ENCODE measurements at regions not wholly inside any gene's neighbourhood (a gene's known extent, or its start where the extent isn't known, plus 50 kb on each side); places are given as distances from the start of the nearest gene placed in this dataset.

DNA sequence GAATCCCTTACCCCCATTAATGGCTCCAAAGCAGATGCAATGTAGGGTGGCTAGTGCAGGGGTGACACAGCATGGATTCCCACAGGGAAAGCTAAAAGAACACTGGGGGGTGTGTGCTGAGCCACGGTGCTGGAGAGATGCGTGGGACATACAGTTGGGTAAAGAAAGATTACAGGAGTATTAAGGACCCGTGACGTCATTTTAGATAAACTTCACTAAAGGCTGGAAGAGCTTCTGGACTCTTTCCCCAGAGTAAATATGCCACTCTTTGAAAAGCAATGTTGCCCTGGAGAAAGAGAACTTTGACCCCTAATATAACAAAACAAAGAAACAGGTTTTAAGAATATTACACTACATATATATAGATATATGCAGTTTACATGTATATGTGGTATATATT is 481.5 kb upstream of the VSTM2A start:
- intact Hi-C loops (cut with DNase I), result no loop called here
- WGBS, 2 donors, result 15 to 19% methylated on average over 4 of the region's 4 CpGs
- H3K36me3 ChIP-seq (replicated peaks in 1 of 2; ENCODE audit: insufficient read depth in 1 of 2, low read depth in 2 of 2), result no peaks in the 10 kb centered on the region
- no peak for DNase-seq
- H3K27me3 ChIP-seq, result no peaks in the 10 kb centered on the region
- TF ChIP-seq, protein P1, sequence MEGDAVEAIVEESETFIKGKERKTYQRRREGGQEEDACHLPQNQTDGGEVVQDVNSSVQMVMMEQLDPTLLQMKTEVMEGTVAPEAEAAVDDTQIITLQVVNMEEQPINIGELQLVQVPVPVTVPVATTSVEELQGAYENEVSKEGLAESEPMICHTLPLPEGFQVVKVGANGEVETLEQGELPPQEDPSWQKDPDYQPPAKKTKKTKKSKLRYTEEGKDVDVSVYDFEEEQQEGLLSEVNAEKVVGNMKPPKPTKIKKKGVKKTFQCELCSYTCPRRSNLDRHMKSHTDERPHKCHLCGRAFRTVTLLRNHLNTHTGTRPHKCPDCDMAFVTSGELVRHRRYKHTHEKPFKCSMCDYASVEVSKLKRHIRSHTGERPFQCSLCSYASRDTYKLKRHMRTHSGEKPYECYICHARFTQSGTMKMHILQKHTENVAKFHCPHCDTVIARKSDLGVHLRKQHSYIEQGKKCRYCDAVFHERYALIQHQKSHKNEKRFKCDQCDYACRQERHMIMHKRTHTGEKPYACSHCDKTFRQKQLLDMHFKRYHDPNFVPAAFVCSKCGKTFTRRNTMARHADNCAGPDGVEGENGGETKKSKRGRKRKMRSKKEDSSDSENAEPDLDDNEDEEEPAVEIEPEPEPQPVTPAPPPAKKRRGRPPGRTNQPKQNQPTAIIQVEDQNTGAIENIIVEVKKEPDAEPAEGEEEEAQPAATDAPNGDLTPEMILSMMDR (IDR thresholded peaks at IDR 0.05), result no peak
- no peak for TF ChIP-seq POLR2A (IDR thresholded peaks at IDR 0.05)
- H3K4me1 ChIP-seq, result no peaks in the 10 kb centered on the region
- H3K4me3 ChIP-seq, result no peak overlapping the region
- H3K9me3 ChIP-seq, result no peaks in the 10 kb centered on the region
- H3K27ac ChIP-seq, result no peak overlapping the region
- ATAC-seq, result no peak

DNA sequence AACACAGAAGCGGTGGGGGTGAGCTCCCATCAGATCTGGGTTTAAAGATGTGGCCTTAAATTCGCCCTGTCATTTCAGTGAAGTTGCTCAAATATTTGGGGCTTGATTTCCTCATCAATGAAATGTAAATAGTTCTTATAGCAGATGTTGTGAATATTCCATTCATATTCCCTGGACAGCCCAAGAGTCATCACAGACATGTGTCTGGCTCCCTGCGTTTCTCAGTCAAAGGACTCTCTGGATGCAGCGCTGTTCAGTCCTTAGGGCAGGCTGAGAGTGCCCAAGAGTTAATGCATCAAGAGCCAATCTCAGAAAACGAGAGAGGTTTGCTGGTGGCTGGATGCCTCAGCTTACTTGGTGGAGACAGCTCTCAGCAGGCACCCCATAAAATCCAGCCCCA is 475.5 kb upstream of the VSTM2A start:
- Histone ChIP-seq H3K9me3 (no peaks in the 10 kb centered on the region), H3K27ac (no peak overlapping the region), H3K36me3 (replicated peaks in 1 of 2; ENCODE audit: insufficient read depth in 1 of 2, low read depth in 2 of 2) (no peaks in the 10 kb centered on the region), H3K4me1 (no peaks in the 10 kb centered on the region), H3K27me3 (no peaks in the 10 kb centered on the region), H3K4me3 (no peak overlapping the region)
- DNase-seq (no peak), ATAC-seq (no peak)
- WGBS, 2 donors, result 60 to 61% methylated on average over 5 of the region's 5 CpGs
- TF ChIP-seq POLR2A (IDR thresholded peaks at IDR 0.05), result no peak
- TF ChIP-seq, protein P1 (IDR thresholded peaks at IDR 0.05), result no peak
- intact Hi-C loops (cut with DNase I), result no loop called here

DNA sequence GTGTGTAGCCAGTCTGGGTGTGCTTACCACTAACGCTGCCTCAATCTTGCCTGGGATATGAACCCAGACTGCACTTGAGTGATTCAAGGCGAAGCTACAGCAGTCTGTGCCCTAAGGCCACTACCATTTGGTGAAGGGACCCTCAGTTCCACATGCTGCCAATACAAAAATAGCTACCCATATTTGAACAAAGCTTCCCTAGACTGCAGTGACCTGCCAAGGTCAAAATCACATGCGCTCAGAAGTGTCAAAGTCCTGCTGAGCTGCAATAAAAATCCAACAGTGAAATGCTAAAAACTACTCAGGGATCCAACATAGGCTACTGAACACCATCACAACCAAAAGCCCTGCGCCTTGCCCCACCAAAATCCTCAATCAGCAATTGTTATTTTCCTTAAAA is 472.3 kb upstream of the VSTM2A start:
- no peak overlapping the region for H3K4me3 ChIP-seq
- WGBS, 2 donors, result 56 to 60% methylated on average over 4 of the region's 4 CpGs
- DNase-seq, result no peak
- no peaks in the 10 kb centered on the region for H3K27me3 ChIP-seq
- H3K27ac ChIP-seq, result no peak overlapping the region
- no peak for ATAC-seq
- no peaks in the 10 kb centered on the region for H3K36me3 ChIP-seq (replicated peaks in 1 of 2; ENCODE audit: insufficient read depth in 1 of 2, low read depth in 2 of 2)
- intact Hi-C loops (cut with DNase I), result no loop called here
- no peak for TF ChIP-seq POLR2A (IDR thresholded peaks at IDR 0.05)
- TF ChIP-seq, protein P1 (IDR thresholded peaks at IDR 0.05), result no peak
- H3K4me1 ChIP-seq, result no peaks in the 10 kb centered on the region
- H3K9me3 ChIP-seq, result no peaks in the 10 kb centered on the region

DNA sequence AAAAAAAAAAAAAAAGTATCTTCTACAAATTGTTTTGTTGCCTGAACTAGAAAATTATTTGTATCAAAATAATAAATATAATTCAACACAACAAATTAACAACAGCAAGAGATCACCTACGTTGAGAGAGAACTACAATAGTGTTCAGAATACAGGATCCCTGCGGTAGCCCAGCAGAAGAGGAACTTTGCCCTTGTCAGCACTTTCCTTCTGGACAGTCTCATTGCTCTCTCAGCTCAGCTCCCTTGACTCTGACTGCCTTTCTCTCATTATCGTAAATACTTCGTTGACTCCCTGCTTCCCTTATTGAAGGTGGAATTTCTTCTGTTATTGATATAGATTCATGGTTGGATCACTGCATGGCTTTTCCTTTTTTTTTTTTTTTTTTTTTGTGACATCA is 469.5 kb upstream of the VSTM2A start:
- intact Hi-C loops (cut with DNase I), result no loop called here
- Histone ChIP-seq H3K4me1 (no peaks in the 10 kb centered on the region), H3K4me3 (no peak overlapping the region), H3K36me3 (replicated peaks in 1 of 2; ENCODE audit: insufficient read depth in 1 of 2, low read depth in 2 of 2) (no peaks in the 10 kb centered on the region), H3K27me3 (no peaks in the 10 kb centered on the region), H3K9me3 (no peaks in the 10 kb centered on the region), H3K27ac (no peak overlapping the region)
- ATAC-seq (no peak), DNase-seq (no peak)
- no peak for TF ChIP-seq POLR2A (IDR thresholded peaks at IDR 0.05)
- TF ChIP-seq, protein P1 (IDR thresholded peaks at IDR 0.05), result no peak
- 62 to 63% methylated on average over 4 of the region's 4 CpGs for WGBS, 2 donors

DNA sequence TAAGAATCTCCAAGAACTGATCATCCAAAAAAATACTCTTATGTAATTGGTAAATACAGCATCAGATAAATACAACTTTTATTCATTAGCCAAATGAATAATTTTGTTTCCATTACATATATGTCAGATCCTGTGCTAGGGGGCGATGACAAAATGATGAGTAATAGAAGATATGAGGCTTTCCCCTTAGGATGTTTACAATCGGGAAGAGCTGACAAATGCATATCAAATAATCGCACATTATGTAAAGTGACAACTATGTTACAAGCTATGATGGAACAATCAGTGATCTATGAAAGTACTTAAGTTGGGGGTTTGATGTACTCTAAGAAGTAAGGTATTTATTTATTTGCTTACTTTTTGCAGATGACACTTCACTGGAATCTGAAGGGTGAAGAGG is 465.6 kb upstream of the VSTM2A start:
- Histone ChIP-seq H3K4me1 (no peaks in the 10 kb centered on the region), H3K4me3 (no peak overlapping the region), H3K36me3 (replicated peaks in 1 of 2; ENCODE audit: insufficient read depth in 1 of 2, low read depth in 2 of 2) (no peaks in the 10 kb centered on the region), H3K9me3 (no peaks in the 10 kb centered on the region), H3K27ac (no peak overlapping the region), H3K27me3 (no peaks in the 10 kb centered on the region)
- no peak for DNase-seq
- 59 to 64% methylated on average over 3 of the region's 3 CpGs for WGBS, 2 donors
- intact Hi-C loops (cut with DNase I), result no loop called here
- ATAC-seq, result no peak
- TF ChIP-seq, protein P1 (IDR thresholded peaks at IDR 0.05), result no peak
- TF ChIP-seq POLR2A (IDR thresholded peaks at IDR 0.05), result no peak

Data from body of pancreas (tissue), 4 donors.